Fibroblast of mammary gland (primary cell): ENCODE measurements at regions not wholly inside any gene's neighbourhood (a gene's known extent, or its start where the extent isn't known, plus 50 kb on each side); places are given as distances from the start of the nearest gene placed in this dataset.

Experiments used
- DNase-seq: peaks from one replicate; pipeline ENCODE4 v3.0.0-alpha.2; 2010; ENCODE audit warnings: low read depth
- H3K4me3 ChIP-seq: 2 replicates; pipeline ENCODE4 v1.5.1; 2011; ENCODE audit warnings: low read depth, mild to moderate bottlenecking, low read length, moderate library complexity; ENCODE audit not compliant: control insufficient read depth
- TF ChIP-seq, protein P1 (sequence below): conservative IDR thresholded peaks from 2 replicates; pipeline ENCODE4 v1.5.1; 2011; ENCODE audit warnings: low read depth, low read length, inconsistent platforms; ENCODE audit not compliant: control insufficient read depth, insufficient read depth

- TF ChIP-seq, protein P1, sequence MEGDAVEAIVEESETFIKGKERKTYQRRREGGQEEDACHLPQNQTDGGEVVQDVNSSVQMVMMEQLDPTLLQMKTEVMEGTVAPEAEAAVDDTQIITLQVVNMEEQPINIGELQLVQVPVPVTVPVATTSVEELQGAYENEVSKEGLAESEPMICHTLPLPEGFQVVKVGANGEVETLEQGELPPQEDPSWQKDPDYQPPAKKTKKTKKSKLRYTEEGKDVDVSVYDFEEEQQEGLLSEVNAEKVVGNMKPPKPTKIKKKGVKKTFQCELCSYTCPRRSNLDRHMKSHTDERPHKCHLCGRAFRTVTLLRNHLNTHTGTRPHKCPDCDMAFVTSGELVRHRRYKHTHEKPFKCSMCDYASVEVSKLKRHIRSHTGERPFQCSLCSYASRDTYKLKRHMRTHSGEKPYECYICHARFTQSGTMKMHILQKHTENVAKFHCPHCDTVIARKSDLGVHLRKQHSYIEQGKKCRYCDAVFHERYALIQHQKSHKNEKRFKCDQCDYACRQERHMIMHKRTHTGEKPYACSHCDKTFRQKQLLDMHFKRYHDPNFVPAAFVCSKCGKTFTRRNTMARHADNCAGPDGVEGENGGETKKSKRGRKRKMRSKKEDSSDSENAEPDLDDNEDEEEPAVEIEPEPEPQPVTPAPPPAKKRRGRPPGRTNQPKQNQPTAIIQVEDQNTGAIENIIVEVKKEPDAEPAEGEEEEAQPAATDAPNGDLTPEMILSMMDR, result no peak
- H3K4me3 ChIP-seq, result no peak overlapping the region
- DNase-seq, result no peak
These were observed 200.3 kb upstream of the SUCLG2 start for GRCh38 chr3:67854663-67855062.

GRCh38 chr3:67853520-67853919 lies 199.1 kb upstream of the SUCLG2 start:
- DNase-seq, result no peak
- H3K4me3 ChIP-seq, result no peak overlapping the region
- TF ChIP-seq, protein P1, result no peak

DNA sequence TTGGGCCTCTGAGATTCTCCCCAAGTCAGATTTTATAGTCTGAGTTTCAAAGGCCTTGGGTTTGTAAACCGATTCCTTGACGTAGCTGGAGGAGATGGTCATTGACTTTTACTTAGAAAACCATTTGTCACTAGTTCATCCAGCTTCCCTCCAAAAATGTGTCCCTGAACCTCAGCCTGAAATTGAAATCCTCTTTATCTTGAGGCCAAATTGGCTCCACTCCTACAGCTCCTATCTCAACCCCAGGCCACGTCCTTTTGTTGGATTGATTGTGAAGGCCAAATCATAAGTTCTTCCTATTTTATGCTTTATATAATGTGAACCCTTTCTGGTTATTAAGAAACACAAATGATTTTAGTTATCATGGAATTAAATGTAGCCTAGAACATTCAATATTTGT lies 193.9 kb upstream of the SUCLG2 start:
- DNase-seq, result no peak
- TF ChIP-seq, protein P1, result no peak
- H3K4me3 ChIP-seq, result no peak overlapping the region

DNA sequence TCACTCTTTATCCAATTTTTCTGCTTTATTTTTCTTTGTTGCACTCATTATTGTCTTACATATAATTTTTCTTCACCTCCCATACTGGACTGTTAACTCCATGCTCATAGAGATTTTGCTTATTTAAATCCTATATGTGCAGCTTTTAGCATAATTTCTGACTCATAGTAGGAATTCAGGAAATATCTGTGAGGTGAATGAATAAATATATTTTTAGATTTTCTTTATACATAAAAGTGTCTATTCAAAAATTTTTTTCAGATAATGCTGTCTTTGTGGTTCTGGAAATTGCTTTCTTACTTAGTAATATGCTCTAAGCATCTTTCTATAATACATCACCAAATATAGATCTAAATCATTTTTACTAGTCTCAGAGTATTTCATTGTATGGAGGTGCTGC lies 191.8 kb upstream of the SUCLG2 start:
- no peak overlapping the region for H3K4me3 ChIP-seq
- TF ChIP-seq, protein P1, result no peak
- no peak for DNase-seq

GRCh38 chr3:67832817-67833216 lies 178.4 kb upstream of the SUCLG2 start:
- TF ChIP-seq, protein P1, result no peak
- H3K4me3 ChIP-seq, result no peak overlapping the region
- DNase-seq, result no peak

DNA sequence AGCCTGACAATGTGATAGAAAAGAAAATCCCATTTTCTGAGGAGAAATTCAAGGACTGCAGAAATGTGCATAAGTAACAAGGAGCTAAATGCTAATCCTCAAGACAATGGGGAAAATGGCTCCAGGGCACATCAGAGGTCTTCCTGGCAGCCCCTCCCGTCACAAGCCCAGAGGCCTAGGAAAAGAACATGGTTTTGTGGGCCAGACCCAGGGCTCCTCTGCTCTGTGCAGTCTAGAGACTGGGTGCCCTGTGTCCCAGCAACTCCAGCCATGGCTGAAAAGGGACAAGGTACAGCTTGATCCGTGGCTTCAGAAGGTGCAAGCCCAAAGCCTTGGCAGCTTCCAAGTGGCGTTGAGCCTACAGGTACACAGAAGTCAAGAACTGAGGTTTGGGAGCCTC lies 176.8 kb upstream of the SUCLG2 start:
- TF ChIP-seq, protein P1, result no peak
- H3K4me3 ChIP-seq, result no peak overlapping the region
- DNase-seq, result no peak

DNA sequence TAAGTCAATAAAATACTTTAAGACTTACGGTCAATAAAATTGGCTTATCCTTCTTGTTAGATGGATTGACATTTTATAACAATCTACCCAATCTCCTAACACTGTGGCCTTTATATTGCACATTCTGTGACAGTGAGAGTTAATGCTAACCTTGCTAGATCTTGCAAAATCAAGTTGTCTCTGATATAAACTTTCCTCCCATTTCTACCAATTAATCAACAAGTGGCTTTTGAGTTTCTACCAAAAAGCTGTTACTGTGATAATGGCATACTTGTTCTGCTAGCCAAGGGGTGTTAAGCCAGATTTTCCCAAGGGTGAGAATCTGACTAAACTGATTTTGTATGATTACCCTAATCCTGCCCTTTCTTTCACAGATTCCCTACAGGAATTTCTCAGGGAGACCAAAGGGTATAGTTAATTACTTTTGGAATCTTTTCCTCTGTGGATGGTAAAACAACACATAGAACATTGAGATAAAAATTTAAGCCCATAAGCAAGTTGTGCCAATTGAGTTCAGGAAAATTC lies 174.1 kb upstream of the SUCLG2 start:
- no peak for DNase-seq
- TF ChIP-seq, protein P1, result no peak

More for the DNA sequence above, 174.1 kb upstream of the SUCLG2 start:
- H3K4me3 ChIP-seq, result no peak overlapping the region
